NCI-H1417 (cell line): ENCODE measurements at regions not wholly inside any gene's neighbourhood (a gene's known extent, or its start where the extent isn't known, plus 50 kb on each side); places are given as distances from the start of the nearest gene placed in this dataset.
"Not testable (repeated sequence)": the region's sequence is repeated elsewhere in the genome, so short reads cannot be mapped to it uniquely, and the experiment has no call there.

Experiments
- DNase-seq, 3 experiments: peaks; one replicate each; lab custom pipeline; 2025; lab: John Stamatoyannopoulos, UW

DNA sequence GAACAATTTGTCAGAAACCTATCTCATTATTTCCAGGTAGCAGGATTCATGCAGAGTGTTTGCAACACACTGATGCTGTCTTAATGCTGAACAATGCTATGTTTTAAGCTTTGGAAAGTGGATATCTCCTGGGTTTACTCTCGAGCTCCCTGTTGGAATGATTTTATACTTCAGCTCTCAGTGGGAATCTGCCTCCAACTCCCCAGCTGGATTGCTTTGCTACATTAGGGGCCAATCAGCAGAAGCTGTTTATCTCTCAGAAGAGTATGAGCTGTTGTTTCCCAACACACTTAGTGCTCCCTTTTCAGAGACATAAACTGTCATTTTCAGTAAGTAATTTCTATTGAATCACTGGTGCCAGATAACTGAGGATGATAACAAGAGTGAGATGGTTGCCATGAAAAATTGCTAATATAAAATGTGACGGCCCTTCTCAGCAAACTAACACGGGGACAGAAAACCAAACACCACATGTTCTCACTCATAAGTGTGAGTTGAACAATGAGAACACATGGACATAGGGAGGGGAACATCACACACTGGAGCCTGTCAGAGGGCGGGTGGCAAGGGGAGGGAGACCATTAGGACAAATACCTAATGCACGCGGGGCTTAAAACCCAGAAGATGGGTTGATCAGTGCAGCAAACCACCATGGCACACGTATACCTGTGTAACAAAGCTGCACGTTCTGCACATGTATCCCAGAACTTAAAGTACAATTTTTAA lies 265.9 kb upstream of the RUNX1 start:
- DNase-seq = no peak

GRCh38 chr21:35311985-35312384 lies 262.9 kb upstream of the RUNX1 start:
- DNase-seq = no peak

- no peak for DNase-seq
Measured at GRCh38 chr21:35309316-35309715, 260.2 kb upstream of the RUNX1 start.

DNA sequence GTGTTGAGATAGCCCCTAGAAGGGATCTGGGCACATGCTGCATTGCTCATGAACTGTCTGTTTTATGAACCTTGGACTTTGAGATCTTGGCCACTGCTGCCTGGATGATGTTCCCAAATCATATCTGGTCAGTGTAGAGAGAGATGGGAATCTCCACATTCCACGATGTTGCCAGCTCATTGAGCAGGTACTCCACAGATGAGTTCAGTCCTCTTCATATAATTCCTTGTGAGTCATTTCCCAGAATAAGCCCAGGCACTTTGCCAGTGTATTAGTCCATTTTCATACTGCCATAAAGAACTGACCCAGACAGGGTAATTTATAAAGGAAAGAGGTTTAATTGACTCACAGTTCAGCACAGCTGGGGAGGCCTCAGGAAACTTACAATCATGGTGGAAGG lies 254.0 kb upstream of the RUNX1 start:
- DNase-seq = no peak

DNA sequence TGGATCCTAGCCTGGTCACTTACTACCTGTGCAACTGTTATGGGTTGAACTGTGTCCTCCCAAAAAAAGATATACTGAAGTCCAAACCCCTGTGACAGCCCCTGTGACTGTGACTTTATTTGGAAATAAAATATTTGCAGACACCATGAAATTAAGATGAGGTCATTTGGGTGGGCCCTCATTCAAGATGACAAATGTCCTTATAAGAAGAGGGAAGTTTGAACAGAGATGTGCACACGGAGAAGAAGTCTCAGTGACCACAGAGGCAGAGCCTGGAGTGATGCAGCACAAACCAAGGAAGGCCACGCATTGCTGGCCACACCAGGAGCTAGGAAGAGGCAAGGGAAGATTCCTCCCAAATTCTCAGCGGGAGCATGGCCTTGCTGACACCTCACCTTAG lies 249.7 kb upstream of the RUNX1 start:
- no peak for DNase-seq

DNA sequence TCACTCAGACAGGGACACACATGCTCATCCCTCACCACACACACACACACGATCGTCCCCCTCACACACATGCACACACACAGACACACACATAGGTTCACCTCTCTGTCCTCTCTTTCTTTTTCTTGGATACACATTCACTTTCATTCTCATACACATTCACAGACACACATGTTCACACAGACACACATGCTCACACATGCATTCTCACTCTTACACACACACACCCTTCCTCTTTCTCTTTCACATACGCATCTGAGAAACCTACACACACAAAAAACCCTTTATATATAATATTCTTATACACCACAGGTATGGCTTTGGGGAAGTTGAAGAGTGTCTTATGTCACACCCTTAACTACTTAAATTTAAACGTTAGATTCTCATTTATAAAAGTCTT lies 248.6 kb upstream of the RUNX1 start:
- DNase-seq = no peak

- peak; percentile 83 to 97 (median 84) for DNase-seq
Measured at GRCh38 chr21:35294231-35294898, 245.3 kb upstream of the RUNX1 start.

- DNase-seq = peak in 1 of 3 experiments; percentile 89
Measured at GRCh38 chr21:35291973-35292627, 243.0 kb upstream of the RUNX1 start.

GRCh38 chr21:35291034-35291433 lies 241.9 kb upstream of the RUNX1 start:
- DNase-seq = no peak

DNA sequence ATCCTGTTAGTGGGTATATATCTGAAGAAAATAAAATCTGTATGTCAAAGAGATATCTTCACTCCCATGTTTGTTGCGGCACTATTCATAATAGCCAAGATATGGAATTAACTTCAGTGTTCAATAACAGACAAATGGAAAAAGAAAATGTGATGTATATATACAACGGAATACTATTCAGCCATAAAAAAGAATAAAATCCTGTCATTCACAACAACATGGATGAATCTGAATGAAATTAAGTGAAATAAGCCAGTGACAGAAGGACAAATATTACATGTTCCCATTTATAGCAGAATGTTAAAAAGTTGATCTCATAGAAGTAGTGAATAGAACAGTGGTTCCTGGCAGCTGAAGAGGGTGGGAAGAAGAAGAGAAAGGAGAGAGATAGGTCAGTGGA lies 239.1 kb upstream of the RUNX1 start:
- DNase-seq = no peak

- DNase-seq = no peak
Measured at GRCh38 chr21:35284199-35284598, 235.1 kb upstream of the RUNX1 start.

GRCh38 chr21:35282944-35283343 lies 233.8 kb upstream of the RUNX1 start:
- no peak for DNase-seq

DNA sequence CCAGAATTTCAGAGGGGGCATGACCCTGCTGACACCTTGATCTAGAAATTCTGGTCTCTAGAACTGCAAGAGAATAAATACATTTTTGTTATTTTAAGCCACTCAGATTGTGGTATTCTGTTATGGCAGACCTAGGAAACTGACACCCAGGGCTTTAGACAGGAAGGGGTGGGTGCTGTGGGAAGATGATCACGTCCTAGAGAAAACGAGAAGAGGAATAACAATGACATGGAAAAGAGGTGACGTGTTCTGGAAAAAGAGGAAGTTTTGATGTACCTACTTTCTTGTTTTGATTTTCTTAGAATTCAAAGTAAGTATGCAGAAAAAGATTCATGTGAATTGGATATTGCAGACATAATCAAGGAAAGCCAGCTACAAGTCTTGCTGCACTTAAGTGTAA lies 232.9 kb upstream of the RUNX1 start:
- no peak for DNase-seq

GRCh38 chr21:35280231-35280630 lies 231.1 kb upstream of the RUNX1 start:
- no peak for DNase-seq

- no peak for DNase-seq
Measured at GRCh38 chr21:35275776-35276175, 226.7 kb upstream of the RUNX1 start.

DNA sequence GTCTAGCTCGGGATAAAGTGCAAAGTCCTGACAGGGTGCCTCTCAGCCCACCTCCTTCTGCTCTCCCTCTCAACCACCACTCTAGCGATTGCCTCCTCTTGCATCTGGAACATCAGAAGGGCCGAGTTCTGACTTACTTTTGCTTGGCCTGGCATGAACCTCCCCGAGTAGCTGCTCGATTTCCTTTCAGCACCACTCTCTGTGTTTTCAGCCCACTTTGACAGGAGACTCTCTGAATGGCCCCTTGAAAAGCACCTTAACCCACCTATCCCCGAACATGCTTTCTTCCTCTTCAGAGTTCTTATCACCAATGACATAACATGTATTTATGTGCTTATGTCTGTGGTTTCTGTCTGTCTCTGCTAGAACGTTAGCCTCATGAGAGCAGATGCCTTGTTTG lies 225.8 kb upstream of the RUNX1 start:
- no peak for DNase-seq

GRCh38 chr21:35274090-35274489 lies 225.0 kb upstream of the RUNX1 start:
- DNase-seq = no peak

DNA sequence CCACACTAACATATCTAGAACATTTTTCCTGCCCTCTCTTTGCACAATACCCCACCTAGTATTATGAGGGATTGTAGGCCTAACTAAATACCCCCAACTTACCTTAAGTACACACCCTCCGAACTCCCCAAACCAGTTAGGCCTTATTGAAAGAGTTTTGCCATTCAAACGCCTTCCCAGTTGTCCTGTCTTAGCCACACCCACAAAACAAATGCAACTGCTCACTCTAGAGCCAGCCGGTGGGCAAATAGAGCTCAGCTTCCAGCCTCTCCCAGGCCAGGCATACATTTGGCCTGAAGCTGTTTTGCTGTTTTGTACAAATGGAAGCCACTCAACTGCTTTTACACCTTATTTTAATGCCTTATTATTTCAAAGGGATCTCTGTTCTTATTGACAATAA lies 224.2 kb upstream of the RUNX1 start:
- DNase-seq = peak; percentile 21 to 81 (median 54)

DNA sequence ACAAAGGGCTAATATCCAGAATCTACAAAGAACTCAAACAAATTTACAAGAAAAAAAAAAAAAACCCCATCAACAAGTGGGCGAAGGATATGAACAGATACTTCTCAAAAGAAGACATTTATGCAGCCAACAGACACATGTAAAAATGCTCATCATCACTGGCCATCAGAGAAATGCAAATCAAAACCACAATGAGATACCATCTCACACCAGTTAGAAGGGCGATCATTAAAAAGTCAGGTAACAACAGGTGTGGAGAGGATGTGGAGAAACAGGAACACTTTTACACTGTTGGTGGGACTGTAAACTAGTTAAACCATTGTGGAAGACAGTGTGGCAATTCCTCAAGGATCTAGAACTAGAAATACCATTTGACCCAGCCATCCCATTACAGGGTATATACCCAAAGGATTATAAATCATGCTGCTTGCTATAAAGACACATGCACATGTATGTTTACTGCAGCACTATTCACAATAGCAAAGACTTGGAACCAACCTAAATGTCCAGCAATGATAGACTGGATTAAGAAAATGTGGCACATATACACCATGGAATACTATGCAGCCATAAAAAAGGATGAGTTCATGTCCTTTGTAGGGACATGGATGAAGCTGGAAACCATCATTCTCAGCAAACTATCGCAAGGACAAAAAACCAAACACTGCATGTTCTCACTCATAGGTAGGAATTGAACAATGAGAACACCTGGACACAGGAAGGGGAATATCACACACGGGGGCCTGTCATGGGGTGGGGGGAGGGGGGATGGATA lies 222.4 kb upstream of the RUNX1 start:
- DNase-seq = not testable (repeated sequence)

GRCh38 chr21:35268817-35269216 lies 219.7 kb upstream of the RUNX1 start:
- no peak for DNase-seq

GRCh38 chr21:35268261-35268660 lies 219.2 kb upstream of the RUNX1 start:
- DNase-seq = no peak

DNA sequence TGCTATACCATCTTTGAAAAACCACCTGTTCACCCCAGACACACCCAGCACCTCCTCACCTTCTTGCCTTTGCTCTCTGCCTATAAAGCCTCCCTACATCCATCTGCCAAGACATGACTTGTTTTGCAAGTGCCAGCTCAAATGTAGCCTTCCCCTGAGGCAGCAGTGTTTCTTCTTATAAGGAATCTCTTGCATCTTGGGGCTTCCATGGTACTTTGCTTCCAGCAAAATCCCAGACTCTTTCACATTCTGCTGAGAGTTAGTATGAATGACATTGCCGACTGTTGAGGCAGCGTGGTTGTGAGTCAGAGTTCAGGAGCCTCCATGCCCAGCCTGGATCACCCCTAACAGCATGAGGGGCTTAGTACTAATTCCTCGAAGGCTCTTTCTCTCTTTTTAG lies 217.4 kb upstream of the RUNX1 start:
- no peak for DNase-seq
